ENCODE measurements at regions not wholly inside any gene's neighbourhood (a gene's known extent, or its start where the extent isn't known, plus 50 kb on each side); places are given as distances from the start of the nearest gene placed in this dataset.

DNA sequence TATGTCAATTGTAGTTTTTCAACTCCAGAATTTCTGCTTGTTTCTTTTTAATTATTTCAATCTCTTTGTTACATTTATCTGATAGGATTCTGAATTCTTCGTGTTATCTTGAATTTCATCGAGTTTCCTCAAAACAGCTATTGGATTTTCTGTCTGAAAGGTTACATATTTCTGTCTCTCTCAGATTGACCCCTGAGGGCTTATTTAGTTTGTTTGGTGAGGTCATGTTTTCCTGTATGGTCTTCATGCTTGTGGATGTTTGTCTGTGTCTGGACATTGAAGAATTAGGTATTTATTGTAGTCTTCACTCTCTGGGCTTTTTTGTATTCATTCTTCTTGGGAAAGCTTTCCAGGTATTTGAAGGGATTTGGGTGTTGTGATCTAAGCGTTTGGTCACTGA, 85.6 kb downstream of the SNAPC1 start:
- FAIRE-seq = no peak

DNA sequence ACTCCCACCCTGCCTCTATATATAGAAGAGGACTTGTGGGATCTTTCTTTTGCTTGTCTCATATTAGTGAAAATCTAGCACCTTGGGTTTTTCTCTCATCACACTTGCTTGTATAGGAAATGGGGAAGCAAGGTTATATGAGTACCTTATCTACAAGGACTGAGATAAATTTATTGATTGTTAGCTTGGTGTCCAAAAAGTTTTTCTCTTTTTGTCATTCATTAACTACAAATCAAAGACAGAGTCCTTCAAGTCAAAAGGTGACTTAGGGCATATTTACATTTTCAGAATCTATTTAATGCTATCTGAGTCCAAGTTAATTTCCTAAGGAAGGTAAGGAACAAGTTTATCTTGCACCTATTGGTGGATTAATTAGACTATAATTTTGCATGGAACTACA, 92.7 kb downstream of the SNAPC1 start:
- FAIRE-seq (no peak), DNase-seq (ENCODE audit: insufficient read length, low spot score) (no peak)

More for the DNA sequence above, 85.6 kb downstream of the SNAPC1 start:
- DNase-seq (ENCODE audit: insufficient read length, low spot score) = no peak

DNA sequence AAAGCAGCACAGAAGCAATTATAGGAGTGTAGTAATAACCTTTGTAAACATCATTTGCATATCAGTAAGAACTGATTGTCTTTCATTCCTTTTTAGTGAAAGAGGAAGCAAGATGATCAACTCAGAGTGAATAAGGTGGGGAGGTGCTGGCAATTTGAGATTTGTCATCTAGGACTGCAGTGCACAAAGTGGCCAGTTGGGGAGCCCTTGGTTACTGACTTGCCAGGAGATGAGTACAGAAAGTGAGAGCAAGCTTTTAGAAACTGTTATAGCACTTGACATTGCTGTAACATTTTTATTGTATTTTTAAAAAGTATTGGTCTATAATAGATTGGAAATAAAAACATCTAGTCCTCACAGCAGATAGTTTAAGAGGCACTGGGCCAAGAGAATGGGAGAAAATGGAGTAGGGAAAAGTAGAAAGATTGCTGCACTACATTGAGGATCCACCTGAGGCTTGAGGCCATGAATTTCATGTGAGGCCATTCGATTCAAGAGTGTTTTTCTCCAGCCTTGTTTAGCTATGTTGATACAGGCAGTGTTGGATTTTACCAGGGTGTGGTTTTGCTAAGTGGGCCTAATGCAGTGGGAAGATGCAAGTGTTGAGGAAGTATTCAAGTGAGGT, 98.2 kb downstream of the SNAPC1 start:
- DNase-seq (ENCODE audit: insufficient read length, low spot score) (peak; percentile 91), FAIRE-seq (peak; percentile 99)

DNA sequence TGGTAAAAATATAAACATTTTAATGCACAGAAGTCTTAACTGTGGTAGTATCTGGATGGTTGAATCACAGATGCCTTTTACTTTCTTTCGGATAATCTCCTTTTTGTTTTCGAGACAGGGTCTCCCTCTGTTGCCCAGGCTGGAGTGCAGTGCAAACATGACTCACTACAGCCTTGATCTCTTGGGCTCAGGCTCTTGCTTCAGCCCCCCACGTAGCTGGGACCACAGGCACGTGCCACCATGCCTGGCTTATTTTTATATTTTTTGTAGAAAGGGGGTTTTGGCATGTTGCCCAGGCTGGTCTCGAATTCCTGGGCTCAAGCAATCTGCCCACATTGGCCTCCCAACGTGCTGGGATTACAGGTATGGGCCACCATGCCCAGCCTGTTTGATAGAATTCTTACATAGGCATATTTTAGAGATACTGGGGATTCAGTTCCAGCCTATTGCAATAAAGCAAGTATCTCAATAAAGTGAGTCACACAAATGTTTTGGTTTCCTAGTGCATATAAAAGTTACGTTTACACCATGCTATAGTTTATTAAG, 99.2 kb downstream of the SNAPC1 start:
- DNase-seq (ENCODE audit: insufficient read length, low spot score) (no peak), FAIRE-seq (no peak)

DNA sequence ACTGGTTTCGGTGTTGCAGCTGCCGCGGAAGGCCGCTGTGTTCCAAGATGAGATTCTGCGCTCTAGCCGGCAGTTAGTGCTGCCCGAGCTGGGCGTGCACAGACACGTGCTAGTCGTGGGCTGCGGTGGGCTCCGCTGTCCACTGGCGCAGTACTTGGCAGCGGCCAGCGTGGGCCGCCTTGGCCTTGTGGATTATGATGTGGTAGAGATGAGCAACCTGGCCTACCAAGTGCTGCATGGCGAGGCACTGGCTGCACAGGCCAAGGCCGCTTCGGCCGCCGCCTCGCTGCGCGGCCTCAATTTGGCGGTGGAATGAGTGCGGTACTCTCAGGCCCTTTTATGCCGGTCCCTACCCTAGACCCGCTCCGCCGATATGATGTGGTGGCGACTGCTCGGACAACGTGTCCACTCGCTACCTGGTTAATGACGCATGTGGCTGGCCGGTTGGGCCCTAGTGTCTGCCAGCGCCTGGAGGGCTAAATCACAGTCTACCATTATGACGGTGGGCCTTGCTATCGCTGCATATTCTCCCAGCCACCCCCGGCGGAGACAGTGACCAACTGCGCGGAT, 102.2 kb downstream of the SNAPC1 start:
- FAIRE-seq (no peak), DNase-seq (ENCODE audit: insufficient read length, low spot score) (no peak)

DNA sequence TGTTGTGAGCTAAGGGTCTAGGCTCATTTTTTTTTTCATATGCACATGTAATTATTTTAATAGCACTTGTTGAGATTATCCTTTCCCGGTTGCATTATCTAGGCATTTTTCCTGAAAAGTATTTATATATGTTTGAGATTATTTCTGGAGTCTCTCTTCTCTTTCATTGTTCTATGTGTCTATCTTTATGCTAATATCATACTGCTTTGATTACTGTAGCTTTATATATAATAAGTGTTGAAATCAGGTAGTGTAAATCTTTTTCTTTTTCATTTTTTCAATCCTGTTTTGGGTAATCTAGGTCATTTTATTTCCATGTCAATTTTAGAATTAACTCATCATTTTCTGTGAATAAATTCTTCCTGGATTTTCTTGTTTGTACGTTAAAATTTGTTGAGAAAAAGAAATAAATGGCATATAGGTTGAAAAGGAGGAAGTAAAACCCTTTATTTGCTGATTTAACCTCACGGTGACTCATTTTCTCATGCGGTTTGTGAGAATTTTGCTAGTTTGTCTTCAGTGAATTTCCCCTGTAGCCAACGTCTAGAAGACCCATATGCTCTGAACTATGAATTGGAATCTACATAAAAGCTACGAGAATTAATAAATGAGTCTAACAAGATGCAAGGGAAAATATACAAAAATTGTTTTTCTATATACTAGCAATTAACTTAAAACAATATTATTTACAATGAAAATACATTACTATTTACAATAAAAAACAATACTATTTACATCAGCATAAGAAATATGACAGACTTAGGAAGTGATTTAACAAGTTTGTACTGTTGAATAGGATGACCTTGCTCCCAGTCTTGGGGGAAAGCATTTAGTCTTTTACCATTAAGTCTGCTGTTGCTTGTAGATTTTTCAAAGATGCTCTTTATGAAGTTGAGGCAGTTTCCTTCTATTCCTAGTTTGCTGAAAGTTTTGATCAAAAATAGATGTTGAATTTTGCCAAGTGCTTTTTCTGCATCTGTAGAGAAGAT, 105.0 kb downstream of the SNAPC1 start:
- DNase-seq (ENCODE audit: insufficient read length, low spot score) (no peak), FAIRE-seq (peak; percentile 90)

DNA sequence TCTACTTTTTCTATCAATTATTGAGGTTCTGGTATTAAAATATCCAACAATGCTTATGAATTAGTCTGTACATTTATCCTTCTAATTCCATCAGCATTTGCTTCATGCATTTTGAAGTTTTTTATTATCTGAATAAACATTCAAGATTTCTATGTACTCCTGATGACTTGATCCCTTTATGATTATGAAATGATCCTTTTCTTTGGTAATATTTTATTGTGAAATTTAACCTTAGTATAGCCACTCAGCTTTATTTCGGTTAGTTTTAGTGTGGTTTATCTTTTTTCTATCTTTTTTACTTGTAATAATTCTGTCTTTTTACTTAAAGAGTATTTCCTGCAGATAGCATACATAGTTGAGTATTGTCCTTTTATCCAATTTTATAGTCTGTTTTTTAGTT, 106.6 kb downstream of the SNAPC1 start:
- DNase-seq (ENCODE audit: insufficient read length, low spot score) (no peak), FAIRE-seq (no peak)

DNA sequence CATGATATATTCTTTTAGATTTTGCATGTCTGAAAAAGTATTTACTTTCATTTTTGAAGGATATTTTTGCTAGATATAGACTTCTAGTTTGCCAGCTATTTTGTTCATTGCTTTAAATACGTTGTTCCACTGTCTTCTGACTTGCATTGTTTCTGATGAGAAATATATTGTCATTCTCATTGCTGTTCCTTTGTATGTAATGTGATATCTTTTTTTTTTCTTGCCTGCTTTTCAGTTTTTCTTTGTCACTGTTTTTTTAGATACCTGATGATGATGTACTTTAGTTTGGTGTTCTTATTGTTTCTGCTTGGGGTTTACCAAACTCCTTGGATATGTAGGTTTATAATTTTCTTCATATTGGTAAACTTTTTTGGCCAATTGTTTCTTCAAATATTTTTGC, 107.9 kb downstream of the SNAPC1 start:
- peak; percentile 82 for FAIRE-seq
- no peak for DNase-seq (ENCODE audit: insufficient read length, low spot score)

DNA sequence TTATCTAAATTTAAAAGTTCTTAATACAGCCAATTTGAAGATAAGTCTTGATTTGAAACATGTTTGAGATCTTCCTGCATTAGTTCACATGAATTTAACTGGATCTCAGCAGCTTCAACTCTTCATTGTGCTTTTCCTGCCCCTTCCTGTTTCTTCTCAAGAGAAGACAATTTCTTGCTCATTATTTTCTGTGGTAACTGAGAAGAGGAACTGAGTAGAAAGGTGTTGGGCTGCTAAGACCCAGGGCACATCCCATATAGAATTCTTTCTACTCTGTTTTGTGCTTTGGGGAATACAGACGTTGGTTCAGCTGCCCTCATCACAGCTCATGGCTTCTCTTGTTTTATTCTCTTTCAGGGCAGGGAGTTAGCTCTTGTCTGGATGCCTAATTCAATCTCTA, 110.2 kb downstream of the SNAPC1 start:
- FAIRE-seq (no peak), DNase-seq (ENCODE audit: insufficient read length, low spot score) (no peak)

DNA sequence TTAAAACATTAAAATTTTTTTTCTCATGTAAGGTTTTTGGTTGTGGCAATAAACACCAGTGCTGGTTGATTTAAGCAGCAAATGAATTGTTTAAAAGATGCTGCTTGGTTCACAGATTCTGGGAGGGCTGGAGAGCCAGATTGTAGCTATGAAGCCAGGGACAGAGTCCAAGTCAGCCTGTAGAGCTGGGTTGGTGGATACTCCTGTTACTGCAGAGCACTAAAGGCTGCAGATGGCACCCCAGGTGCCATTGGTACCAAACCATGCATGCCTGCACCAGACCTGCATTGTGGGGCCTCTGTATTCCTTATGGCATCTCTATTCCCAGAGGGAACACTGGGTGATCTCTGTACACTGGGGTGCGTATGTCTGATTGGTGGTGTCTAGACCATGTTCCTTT, 113.3 kb downstream of the SNAPC1 start:
- FAIRE-seq (no peak), DNase-seq (ENCODE audit: insufficient read length, low spot score) (no peak)

DNA sequence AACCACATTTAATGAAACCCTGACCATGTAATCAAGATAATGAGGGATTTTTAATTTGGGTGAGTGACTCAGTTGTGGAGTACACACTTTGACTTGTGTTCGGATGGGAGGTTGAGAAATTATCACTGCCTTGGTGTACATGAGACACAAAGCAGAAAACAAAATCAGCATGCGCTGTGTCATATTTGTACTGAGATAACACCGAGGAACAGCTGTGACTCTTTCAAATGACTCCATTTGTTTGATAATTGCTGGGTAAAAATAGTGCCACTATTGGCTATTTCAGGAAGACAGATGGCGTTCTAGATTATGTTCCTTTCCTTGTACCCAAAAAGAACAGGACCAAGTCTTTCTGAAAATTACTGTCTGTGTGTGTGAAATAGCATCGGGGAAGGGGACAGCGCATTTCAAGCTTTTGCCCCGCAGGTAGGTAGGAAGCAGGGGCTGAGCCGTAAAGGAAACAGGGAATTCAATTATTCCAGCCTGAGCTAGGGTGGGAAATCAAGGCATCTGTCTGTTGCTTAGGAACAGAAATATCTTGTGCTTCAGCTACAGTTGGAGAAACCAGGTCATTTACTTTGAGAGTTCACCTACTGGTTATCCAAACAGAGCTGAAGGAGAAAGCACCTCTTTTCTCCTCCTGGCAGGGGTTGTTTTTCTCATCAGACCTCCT, 114.3 kb downstream of the SNAPC1 start:
- DNase-seq (ENCODE audit: insufficient read length, low spot score) = no peak
- peak; percentile 99 for FAIRE-seq

DNA sequence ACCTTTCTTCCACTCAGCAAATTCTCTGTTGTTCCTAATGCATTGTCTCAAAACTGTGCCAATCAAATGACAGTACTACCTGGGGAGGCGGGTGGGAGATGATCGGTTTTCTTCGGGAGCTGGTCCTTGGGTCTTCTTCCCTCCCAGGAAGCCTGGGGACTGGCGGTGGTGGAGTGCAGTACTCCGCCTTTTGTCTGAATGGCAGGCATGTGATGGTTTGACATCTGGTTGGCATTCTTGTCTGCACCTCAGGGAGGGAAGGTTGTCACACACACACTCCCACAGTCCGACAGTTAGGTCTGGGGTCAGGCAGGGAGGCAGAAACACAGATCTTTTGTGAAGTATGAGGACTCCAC, 114.8 kb downstream of the SNAPC1 start:
- FAIRE-seq = no peak
- no peak for DNase-seq (ENCODE audit: insufficient read length, low spot score)

DNA sequence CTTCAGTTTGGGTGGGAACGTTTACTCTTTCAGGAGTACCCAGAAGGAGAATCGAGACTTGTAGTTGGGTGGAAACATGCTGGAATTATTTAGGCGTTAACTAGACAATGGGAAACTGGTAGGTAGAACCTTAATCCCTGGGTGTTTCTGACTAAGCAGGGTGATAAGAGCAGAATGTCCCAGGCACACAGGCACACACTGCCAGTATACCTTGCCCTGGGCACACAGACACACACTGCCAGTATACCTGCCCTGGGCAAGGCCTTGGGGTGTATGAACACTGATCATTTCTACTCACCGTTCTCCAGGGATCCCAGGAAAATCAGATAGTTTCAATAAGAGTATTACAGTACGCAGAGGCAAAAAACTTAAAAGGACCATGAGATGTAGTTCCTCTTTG, 115.5 kb downstream of the SNAPC1 start:
- DNase-seq (ENCODE audit: insufficient read length, low spot score) (no peak), FAIRE-seq (no peak)

DNA sequence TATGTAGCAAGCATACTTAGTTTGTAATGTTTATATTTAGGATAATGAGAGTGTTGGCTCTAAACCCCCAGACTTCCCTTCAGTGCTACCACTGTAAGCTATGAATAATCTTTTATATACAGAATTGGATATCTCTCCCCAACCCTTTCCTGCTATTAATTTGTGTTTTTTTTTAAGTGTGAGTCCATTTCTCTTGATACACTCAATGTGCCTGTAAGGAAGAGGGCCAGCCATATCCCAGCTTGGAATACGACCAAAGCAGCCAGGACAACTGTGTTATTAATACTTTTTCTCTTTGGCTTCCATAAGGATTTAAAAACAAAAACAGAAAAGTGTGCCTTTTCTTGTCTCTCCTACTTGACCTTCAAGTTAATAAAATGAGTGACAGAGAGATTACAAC, 116.7 kb downstream of the SNAPC1 start:
- no peak for FAIRE-seq
- DNase-seq (ENCODE audit: insufficient read length, low spot score) = no peak

DNA sequence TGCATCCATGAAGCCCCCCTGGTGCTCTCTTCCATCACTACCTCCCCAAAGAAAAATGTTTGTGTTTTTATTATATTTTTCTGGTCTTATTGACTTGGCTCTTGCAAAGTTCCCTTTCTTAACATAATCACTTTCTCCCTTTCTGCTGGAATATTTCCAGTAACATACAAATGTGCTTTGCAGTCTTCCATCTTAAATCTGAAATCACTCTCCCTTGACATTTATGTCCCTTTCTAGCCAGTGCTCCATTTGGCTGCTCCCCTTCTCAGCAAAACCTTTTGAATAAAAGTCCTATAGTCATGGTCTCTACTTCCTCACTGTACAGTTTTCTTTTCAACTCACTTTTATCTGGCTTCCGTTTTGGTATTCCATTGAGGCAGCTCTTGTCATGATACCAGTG, 118.8 kb downstream of the SNAPC1 start:
- no peak for DNase-seq (ENCODE audit: insufficient read length, low spot score)
- no peak for FAIRE-seq

DNA sequence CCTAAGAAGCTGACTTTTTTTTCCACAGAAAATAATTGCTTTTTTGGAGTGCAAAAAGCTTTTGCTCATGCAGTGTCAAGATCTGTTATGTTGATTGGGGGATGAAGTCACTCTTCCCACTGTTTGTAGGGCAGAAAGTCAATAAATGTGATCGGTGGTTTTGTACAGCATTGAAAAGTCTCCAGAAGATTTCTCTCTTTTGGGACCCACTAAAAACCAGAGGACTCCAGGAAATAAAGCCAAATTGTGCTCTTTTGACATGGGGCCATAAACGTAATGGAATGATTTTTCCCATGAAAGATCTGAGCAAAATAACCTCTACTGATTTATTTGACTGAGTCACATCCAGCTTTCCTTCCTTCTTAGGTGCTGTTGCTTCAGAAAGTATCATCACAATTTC, 122.5 kb downstream of the SNAPC1 start:
- no peak for FAIRE-seq
- no peak for DNase-seq (ENCODE audit: insufficient read length, low spot score)

DNA sequence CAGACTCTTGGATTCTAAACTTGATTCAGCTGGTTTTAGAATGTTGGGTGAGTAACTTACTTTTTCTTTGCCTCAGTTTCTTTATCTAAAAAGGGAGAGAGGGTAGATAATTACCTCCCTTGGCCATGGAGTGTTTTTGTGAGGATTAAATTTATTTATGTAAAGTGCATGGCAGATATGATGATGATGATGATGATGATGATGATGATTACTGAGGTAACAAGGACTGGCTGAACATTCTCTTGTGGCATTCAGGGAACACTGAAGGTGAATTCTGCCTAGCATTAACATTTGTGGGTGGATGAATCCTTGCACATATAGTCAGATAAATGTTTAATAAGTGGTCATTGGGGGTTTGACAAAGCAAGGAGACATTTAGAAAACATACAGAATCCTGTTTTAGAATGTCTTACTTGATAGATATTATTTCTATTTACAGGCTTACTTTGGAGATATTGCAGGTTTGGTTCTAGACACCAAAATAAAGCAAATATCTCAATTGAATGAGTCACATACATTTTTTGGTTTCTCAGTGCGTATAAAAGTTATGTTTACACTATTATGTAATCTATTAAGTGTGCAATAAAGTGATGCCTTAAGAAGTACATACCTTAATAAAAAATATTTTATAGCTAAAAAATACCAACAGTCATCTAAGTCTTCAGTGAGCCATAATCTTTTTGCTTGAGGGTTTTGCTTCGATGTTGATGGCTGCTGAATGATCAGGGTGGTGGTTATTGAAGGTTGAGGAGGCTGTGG, 123.2 kb downstream of the SNAPC1 start:
- no peak for DNase-seq (ENCODE audit: insufficient read length, low spot score)
- FAIRE-seq = peak; percentile 97

DNA sequence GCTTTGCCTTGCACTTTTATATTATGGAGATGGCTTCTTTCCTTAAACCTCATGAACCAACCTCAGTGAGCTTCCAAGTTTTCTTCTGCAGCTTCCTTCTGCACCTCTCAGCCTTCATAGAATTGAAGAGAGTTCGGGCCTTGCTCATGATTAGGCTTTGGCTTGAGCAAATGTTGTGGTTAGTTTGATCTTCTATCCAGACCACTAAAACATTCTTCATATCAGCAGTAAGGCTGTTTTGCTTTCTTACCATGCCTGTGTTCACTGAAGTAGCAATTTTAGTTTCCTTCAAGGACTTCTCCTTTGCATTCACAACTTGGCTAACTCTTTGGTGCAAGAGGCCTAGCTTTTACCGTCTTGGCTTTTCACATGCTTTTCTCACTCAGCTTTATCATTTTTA, 125.4 kb downstream of the SNAPC1 start:
- FAIRE-seq (no peak), DNase-seq (ENCODE audit: insufficient read length, low spot score) (no peak)

DNA sequence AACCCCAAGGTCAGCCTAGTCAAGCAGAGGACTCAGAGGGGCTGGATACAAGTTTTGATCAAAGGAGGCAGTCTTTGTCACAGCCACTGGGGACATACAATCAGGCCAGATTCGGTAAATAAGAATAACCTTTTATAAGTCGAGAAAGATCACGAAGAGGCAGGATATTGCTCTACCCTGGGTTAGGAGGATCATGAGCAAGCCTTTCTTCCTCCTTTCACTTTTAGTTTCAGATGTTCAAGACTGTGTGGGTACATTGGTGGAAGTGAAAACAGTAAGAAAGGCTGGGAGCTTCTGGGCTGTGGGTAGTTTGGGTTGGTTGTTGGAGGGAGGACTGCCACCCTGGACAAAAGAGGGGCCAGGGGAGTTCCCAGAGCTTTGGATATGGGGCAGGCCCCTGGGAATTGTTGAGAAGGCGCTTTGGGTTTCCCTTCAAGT, 127.7 kb downstream of the SNAPC1 start:
- FAIRE-seq (no peak), DNase-seq (ENCODE audit: insufficient read length, low spot score) (no peak)

DNA sequence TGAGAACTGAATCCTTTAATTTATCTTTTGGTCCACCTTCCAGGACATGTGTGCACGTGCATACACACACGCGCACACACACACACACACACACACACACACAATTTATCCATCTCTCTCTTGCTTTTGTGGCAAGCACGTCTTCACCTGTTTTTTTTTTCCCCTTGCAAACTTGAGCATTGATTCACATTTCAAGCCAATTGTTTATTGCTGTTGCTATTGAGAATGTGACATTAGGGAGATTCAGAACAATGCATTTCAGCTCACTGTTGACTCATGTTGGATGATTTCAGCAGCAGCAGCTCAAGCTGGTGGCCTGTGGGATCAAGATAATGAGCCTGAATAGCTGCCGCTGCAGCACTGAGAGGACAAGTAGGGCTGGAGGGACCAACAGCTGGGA, 128.9 kb downstream of the SNAPC1 start:
- DNase-seq (ENCODE audit: insufficient read length, low spot score) (no peak), FAIRE-seq (peak; percentile 99)
